ENCODE measurements at regions not wholly inside any gene's neighbourhood (a gene's known extent, or its start where the extent isn't known, plus 50 kb on each side); places are given as distances from the start of the nearest gene placed in this dataset.

GRCh38 chr9:118631956-118632355 is 737.3 kb downstream of the BRINP1 start:
- H3K9ac ChIP-seq (ENCODE audit: low read length) = no peak overlapping the region
- no peaks in the 10 kb centered on the region for H3K27me3 ChIP-seq (ENCODE audit: insufficient read depth, low read depth, low read length)
- H3F3A ChIP-seq (ENCODE audit: insufficient read depth, low read length, poor library complexity, severe bottlenecking) = no peaks in the 10 kb centered on the region
- no peak overlapping the region for H3K4me3 ChIP-seq (ENCODE audit: low read length)
- H3K27ac ChIP-seq (ENCODE audit: low read length) = no peak overlapping the region
- H3K9me3 ChIP-seq (ENCODE audit: low read length) = no peaks in the 10 kb centered on the region
- TF ChIP-seq CTCF (IDR thresholded peaks at IDR 0.05; ENCODE audit: poor library complexity, severe bottlenecking) (no peak), TAF1 (IDR thresholded peaks at IDR 0.05; ENCODE audit: low read depth) (no peak), EP300 (conservative IDR thresholded peaks at IDR 0.05; ENCODE audit: poor library complexity, severe bottlenecking) (no peak), REST (IDR thresholded peaks at IDR 0.05; ENCODE audit: borderline replicate concordance) (no peak), POLR2AphosphoS5 (IDR thresholded peaks at IDR 0.05) (no peak), SMC3 (conservative IDR thresholded peaks at IDR 0.05; ENCODE audit: poor library complexity) (no peak), EZH2 (IDR thresholded peaks at IDR 0.05; ENCODE audit: borderline replicate concordance, insufficient read depth, low read length, poor library complexity, severe bottlenecking) (no peak), RAD21 (conservative IDR thresholded peaks at IDR 0.05) (no peak), MXI1 (conservative IDR thresholded peaks at IDR 0.05; ENCODE audit: poor library complexity, severe bottlenecking) (no peak)
- H4K20me1 ChIP-seq (ENCODE audit: insufficient read depth) = no peaks in the 10 kb centered on the region
- H3K36me3 ChIP-seq (ENCODE audit: insufficient read depth, low read length) = no peaks in the 10 kb centered on the region
- no peaks in the 10 kb centered on the region for H3K79me2 ChIP-seq (replicated peaks; ENCODE audit: insufficient read depth, low read length)
- H3K9me2 ChIP-seq (ENCODE audit: insufficient read depth, low read length) = no peaks in the 10 kb centered on the region
- H2AFZ ChIP-seq (ENCODE audit: low read depth, low read length) = no peak overlapping the region
- no peak overlapping the region for H3K4me2 ChIP-seq (ENCODE audit: low read length)

- no peak overlapping the region for H3K4me2 ChIP-seq (ENCODE audit: low read length)
- no peaks in the 10 kb centered on the region for H3K36me3 ChIP-seq (ENCODE audit: insufficient read depth, low read length)
- no peak overlapping the region for H3K9ac ChIP-seq (ENCODE audit: low read length)
- no peak overlapping the region for H3K27ac ChIP-seq (ENCODE audit: low read length)
- no peaks in the 10 kb centered on the region for H4K20me1 ChIP-seq (ENCODE audit: insufficient read depth)
- no peaks in the 10 kb centered on the region for H3K9me2 ChIP-seq (ENCODE audit: insufficient read depth, low read length)
- H2AFZ ChIP-seq (ENCODE audit: low read depth, low read length) = no peak overlapping the region
- TF ChIP-seq REST (IDR thresholded peaks at IDR 0.05; ENCODE audit: borderline replicate concordance) = no peak
- TF ChIP-seq RAD21 (conservative IDR thresholded peaks at IDR 0.05) = no peak
- no peak for TF ChIP-seq EP300 (conservative IDR thresholded peaks at IDR 0.05; ENCODE audit: poor library complexity, severe bottlenecking)
- no peak for TF ChIP-seq MXI1 (conservative IDR thresholded peaks at IDR 0.05; ENCODE audit: poor library complexity, severe bottlenecking)
- no peak for TF ChIP-seq CTCF (IDR thresholded peaks at IDR 0.05; ENCODE audit: poor library complexity, severe bottlenecking)
- TF ChIP-seq POLR2AphosphoS5 (IDR thresholded peaks at IDR 0.05) = no peak
- H3K27me3 ChIP-seq (ENCODE audit: insufficient read depth, low read depth, low read length) = no peaks in the 10 kb centered on the region
- H3K9me3 ChIP-seq (ENCODE audit: low read length) = peaks cover 9% of the 10 kb centered on the region
- no peak overlapping the region for H3K4me3 ChIP-seq (ENCODE audit: low read length)
- H3F3A ChIP-seq (ENCODE audit: insufficient read depth, low read length, poor library complexity, severe bottlenecking) = no peaks in the 10 kb centered on the region
- no peaks in the 10 kb centered on the region for H3K79me2 ChIP-seq (replicated peaks; ENCODE audit: insufficient read depth, low read length)
Observed at GRCh38 chr9:118635416-118635815, 733.8 kb downstream of the BRINP1 start.

All from neural cell (in vitro differentiated cells).